ENCODE measurements at regions not wholly inside any gene's neighbourhood (a gene's known extent, or its start where the extent isn't known, plus 50 kb on each side); places are given as distances from the start of the nearest gene placed in this dataset.
"Not testable (repeated sequence)": the region's sequence is repeated elsewhere in the genome, so short reads cannot be mapped to it uniquely, and the experiment has no call there.

DNA sequence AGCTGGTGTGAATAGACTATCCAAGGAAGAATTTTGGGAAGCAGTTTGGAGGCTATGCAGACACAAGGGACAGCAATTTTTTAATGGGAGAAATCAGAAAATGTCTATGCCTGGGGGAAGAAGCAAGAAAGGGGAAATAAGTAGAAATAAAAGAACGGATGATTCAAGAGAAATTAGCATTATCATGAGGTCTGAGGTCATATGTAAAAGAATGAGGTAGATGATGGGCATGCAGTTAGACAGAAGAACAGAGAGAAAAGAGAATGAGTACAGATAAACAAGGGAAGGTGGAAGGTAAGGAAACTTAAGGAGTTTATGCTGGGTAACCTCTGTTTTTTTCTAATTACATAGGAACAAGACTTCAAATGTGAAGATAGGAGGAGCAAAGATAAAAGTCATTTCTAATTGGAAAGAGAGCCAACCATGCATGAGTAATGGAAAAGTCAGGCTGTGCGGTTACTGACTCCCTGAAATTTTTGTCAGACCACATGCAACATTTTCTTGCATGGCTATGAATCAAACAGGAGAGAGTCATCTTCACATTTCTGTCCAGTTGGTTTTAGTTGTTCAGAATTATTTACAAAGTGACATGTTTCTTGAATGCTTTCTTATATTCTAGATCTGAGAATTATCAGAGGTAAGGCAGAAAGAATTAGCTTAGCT is 101.0 kb upstream of the PIK3R1 start:
- FAIRE-seq = no peak

DNA sequence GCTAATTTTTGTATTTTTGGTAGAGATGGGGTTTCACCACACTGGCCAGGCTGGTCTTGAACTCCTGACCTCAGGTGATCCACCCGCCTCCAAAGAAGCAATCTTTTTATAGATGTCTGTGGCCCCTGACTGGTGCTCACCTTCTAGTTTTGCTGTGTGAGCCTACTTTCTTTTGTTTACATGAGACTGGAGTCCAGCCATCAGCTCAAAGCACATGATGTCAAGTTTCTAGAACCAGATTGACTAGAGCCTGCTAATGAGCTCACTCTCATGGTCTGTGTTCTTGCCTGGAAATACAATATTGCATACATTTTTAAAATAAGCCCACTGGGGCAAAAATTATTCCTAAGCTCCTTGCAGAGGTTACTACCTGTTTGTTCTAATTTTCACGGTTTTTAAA is 102.9 kb upstream of the PIK3R1 start:
- FAIRE-seq = no peak

DNA sequence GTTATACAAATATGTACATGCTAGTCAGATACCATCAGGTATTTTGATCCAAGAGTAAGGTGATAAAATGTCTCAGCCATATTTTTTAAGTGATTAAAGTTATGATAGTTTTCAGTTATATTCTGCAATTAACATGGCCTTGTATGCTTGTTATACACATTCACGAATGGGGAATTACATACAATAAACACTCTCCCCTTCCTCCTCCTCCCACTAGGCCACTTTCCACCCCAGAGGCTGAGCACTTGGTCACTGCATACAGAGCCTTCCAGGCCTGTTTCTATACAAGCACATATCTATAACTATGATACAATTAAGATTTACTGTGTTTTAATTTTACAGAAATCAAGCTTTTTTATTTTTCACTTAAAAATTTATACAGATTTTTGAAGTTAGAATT is 104.7 kb upstream of the PIK3R1 start:
- FAIRE-seq = no peak

DNA sequence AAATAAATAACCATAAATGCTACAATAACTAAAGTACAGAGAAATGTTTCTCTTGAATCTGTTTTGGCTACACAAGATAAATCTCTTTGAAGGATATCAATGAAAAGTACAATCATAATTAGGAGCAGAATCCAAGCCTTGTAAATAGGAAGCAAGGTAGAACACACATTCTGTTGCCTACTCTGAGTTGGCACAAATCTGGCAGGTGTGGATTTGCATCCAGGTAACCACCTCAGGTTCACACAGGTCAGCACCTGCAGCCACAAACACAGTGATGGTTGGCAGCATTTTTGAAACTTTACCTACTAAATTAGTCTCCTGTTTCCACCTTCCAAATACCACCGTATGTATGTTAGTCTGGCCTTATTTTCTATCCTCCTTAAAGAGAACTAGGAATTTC is 105.3 kb upstream of the PIK3R1 start:
- FAIRE-seq = no peak

DNA sequence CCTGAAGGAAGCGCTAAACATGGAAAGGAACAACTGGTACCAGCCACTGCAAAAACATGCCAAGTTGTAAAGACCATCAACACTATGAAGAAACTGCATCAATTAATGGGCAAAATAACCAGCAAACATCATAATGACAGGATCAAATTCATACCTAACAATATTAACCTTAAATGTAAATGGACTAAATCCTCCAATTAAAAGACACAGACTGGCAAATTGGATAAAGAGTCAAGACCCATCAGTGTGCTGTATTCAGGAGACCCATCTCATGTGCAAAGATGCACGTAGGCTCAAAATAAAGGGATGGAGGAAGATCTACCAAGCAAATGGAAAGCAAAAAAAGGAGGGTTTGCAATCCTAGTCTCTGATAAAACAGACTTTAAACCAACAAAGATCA is 111.3 kb upstream of the PIK3R1 start:
- FAIRE-seq = not testable (repeated sequence)

DNA sequence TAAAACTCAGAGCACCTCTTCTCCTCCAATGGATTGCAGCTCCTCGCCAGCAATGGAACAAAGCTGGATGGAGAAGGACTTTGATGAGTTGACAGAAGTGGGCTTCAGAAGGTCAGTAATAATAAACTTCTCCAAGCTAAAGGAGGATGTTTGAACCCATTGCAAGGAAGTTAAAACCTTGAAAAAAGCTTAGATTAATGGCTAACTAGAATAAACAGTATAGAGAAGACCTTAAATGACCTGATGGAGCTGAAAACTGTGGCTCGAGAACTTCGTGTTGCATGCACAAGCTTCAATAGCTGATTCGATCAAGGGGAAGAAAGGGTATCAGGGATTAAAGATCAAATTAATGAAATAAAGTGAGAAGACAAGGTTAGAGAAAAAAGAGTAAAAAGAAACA is 112.3 kb upstream of the PIK3R1 start:
- not testable (repeated sequence) for FAIRE-seq

DNA sequence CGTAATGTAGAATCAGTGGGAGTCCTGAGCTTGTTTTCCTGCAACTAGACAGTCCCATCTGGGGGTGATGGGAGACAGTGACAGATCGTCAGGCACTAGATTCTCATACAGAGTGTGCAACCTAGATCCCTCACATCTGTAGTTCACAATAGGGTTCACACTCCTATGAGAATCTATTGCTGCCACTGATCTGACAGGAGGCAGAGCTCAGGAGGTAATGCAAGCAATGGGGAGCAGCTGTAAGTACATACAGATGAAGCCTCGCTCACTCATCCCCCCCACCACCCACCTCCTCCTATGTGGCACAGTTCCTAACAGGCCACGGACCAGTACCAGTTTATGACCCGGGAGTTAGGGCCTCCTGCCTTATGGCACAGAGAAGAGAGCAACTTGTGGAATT is 116.2 kb upstream of the PIK3R1 start:
- no peak for FAIRE-seq

DNA sequence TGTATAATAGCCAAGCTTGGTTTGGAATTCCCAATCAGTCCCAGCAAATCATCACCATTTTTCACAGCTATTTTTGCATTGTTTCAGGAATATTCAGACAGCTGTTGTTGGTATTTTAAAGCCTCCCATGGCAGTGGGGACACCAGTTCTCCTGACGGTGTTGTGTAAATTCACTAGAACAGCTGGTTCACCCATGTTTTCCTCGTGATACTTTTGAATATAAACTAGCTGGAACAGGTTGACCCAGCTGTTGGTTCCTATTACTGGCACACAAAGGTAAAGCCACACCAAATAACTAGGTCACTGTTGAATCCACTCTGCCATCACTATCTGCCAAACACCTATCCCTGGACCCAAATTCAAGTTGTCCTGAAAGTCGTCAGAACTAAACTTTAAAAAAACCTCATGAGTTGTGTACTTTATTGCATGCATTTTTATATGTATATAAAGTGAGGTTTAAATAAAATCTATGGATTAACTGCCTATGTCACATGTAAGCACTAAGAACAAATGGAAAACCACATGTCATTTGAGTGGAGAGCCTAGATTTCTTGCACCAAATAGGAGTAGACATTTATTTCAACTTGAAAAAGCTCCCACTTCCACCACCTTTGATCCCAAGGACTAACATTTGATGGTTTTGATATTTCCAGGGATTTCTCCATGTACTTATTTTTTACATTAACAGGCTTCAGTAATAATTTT is 121.9 kb upstream of the PIK3R1 start:
- FAIRE-seq = no peak

DNA sequence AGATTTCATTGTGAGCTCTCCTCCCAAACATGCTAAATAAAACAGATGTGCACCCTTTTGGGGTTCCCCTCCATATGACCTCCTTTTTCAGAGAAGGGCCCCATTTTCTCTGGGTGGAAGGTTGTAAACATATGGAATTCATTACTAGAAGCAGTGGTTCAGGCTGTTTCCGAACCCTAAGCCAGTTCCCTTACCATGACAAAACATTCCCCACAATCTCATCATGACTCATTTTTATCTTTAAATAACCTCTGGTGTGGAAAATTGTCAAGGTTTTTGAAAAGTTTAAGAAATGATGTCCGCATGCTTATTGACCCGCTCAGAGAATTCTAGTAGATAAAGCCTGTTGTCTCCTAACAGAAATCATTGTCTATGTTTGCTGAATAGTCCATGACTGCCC is 127.3 kb upstream of the PIK3R1 start:
- FAIRE-seq = no peak

DNA sequence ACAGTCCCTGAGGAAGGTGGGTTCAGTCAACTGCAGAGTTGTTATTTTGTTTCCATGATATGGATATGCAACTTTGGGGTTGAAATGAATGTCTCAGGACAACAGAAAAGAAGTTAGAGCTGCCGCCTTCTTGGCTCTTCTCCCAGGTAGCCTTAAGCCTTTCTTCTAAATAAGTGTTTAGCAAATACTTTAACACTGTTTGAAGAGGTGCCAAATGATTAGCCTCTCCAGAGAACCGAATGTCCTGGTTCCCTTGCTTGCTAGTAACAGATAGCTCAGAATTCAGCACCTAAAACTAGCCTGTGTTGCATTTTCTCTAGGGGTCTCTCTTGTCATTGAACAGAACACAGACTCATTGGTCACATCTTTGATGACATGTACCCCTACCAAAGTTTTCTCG is 127.7 kb upstream of the PIK3R1 start:
- FAIRE-seq = no peak

DNA sequence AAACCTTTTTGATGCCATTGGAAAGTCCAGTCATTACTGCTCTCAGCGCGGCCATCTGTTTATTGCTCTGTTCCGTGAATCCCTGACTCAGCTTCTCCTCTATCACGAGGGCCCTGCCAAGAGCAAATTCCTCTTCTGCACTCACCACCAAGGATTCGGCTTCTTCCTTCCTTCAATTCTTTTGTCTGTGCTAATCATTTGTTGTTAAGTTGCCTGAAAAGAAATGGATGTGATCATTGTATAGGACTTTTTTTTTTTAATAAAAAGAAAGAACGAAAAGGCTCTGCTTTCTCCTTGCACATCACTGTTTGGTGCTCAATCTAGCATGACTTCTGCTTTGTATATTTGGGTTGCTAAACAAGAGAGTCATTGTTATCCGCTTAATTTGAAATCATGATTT is 128.7 kb upstream of the PIK3R1 start:
- no peak for FAIRE-seq

DNA sequence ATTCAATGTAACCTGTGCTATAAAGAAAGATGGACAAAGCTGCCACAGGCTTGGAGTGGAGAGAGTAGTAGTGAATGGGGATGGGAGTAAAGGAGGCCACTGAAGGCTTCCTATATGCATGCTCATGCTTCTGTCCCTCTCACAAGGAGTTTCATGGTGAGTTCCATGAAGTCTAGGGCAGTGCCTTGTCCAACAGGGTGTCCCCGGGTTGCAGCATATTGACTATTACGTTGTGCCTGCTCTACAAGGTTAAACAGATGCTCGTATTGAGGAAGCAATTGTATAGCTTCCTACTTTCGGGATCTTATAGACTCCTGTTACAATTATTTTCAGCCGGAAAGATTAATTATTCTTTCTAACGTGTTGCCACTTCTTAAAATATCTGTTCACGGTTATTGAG is 129.1 kb upstream of the PIK3R1 start:
- no peak for FAIRE-seq

DNA sequence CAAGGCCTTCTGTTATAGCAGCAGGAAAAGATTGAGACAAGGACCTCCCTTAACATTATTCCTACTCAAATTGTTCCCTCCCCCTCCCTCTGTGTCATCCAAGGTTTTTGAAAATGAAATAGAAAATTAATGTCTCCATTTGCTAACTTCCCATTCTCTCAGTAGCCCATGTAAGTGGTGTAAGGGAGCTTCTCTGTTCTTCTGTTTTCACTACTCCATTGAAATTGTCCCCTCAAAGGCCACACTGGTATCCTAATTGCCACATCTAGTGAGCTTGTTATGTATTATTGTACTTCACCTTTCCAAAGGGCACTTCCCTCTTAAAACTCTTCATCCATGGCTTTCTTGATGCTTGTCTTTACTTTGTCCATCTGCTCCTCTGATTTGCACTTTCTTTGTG is 131.2 kb upstream of the PIK3R1 start:
- FAIRE-seq = no peak

DNA sequence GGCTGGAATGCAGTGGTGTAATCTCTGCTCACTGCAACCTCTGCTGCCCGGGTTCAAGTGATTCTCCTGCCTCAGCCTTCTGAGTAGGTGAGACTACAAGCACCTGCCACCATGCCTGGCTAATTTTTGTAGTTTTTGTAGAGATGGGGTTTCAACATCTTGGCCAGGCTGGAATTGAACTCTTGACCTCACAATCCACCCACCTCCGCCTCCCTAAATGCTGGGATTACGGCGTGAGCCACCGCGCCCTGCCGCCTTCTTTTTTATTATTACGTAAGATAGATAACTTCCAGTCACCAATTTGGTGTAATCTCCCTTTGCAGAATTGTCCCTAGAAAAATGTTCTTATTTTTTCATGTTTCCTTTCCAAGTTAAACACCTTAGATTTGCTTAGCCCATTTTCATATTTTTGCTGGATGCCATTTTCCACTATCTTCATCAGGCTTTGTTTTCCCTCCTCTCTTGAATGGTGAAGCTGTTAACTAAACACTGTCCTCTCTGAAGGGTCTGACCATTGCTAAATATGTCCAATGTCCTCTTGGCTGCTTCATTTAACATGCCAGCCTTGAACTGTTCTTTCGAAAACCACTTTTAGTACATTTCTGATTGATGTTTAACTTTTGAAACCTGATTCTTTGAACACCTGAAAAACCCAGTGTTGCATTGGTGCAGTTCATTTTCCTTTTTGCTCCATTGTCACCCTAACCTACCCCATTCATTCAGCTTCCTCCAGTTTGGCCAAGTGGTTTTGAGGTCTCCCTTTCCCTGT is 135.1 kb upstream of the PIK3R1 start:
- no peak for FAIRE-seq

DNA sequence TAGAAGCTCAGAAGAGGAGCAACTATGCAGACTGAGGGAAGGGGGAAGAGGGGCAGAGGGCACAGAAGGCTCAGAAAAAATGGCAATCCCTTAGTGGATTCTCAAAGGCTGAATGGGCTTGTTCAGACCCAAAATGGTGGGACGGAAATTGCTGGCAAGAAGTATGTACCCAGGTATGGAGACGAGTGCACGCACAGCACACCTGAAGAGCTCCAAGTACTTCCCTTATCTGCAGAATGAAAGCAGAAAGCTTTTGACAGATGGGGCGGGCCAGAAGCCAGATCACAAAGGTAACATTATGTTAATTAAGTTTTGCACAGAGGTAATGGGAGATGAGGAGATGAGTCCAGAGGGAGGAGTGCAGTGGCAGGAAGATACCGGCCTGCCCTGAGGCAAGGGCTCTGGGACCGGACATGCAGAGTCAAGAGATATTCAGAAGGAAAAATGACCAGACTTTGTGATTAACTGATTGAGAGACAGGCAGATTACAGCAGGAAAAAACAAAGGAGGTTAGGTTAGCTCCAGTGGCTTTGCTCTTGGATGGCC is 138.1 kb upstream of the PIK3R1 start:
- FAIRE-seq = no peak

DNA sequence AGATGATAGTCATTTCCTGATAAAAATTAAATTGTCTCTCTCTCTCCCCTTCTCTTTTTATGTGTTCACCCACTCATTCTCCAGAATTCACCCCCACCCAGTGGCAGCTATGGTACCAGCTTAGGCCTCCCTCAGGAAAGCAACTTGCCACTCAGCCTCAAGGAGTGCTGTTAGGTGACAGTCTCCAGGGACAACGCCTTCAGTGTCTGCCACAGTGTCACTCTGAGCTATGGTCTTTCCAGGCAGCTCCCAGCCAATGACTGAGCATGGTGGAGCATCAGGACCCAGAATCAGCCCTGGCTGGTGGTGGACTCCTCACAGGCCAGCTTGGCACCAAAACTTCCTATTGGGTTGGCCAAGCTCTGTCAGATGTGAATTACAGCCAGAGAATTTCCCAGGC is 140.9 kb upstream of the PIK3R1 start:
- no peak for FAIRE-seq

DNA sequence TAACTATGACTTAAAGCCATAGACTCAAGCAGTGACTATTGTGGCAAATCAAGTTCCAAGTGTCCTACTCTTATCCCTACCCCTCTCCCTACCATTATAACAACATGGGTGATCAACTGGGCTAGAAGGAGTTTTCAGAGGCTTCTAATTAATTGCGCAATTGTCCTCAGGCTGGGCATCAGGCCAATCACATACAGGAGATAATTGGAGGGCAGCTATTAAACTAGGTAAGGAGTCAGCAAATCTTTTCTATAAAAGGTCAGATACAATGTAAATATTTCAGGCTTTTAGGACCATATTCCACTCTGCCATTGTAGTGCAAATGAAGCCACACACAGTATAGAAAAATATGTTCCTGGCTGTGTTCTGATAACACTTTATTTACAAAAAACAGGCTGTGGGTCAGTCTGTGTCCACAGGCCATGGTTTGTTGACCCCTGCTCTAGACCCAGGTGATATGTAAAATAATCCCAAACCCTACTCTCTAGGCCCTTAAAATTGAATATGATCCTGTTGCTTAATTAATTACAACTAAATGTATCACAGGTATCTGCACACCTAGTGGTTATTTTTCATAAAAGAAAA is 141.4 kb upstream of the PIK3R1 start:
- FAIRE-seq = no peak

DNA sequence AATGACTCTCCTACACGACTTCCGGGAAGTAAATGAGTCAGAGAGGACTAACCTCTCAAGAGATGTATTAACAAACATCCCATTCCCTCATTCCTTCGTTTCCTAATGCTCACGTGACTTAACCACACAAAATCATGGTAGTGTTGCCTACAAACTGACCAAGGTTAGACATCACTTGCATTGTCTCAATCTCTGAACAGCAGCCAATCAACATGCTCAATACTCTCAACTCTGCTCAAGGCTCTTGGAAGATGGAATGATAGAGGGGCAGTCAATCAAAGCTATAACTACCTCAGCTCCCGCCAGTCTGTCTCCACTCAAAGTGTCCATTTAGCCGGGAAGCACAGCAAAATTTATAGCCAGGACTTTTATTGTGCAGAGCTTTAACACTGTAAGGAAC is 143.8 kb upstream of the PIK3R1 start:
- no peak for FAIRE-seq

DNA sequence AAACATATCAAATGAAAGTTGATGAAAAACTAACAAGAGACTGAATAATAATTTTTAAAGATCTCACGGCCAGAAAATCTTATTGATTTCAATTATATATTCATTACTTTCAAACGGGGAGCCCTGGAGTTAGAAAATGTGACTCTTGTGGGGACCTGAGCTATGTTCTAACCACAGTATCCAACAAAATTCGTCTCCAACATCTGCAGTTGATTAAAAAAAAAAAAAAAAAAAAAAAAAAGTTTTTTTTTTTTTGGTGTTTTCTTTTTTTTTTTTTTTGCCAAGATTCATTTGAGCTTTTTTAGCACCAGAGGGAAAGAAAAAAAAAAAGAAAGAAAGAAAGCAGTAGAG is 144.3 kb upstream of the PIK3R1 start:
- FAIRE-seq = no peak

DNA sequence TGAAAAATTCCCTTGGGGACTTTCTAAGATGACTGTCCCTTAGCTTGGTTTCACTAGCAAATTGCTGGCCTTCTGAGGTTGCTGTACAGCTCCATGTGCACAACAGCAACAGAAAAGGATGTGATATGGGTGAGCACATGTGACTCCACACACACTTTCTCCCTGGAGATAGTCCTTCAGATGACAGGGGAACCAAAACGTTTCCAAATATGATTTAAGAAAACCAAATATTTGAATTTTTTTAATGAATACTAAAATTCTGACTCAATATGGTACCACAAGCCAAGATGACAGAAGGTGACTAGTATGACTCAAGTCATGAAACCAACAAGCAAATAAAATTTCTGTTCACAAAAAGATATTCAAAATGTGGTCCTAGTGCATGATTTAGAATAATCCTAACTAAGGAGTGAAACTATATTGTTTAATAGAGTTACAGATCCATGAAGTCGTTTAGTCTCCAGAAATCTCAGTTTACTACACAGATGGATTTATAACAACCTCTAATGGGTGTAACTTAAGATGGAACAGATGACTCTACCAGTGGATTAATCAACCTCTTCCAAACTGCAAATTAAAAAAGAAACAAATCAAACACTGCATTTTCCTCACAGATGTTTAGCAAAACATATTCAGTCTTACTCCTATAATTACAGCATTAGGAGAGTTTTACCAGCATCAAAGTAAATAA is 144.8 kb upstream of the PIK3R1 start:
- no peak for FAIRE-seq

DNA sequence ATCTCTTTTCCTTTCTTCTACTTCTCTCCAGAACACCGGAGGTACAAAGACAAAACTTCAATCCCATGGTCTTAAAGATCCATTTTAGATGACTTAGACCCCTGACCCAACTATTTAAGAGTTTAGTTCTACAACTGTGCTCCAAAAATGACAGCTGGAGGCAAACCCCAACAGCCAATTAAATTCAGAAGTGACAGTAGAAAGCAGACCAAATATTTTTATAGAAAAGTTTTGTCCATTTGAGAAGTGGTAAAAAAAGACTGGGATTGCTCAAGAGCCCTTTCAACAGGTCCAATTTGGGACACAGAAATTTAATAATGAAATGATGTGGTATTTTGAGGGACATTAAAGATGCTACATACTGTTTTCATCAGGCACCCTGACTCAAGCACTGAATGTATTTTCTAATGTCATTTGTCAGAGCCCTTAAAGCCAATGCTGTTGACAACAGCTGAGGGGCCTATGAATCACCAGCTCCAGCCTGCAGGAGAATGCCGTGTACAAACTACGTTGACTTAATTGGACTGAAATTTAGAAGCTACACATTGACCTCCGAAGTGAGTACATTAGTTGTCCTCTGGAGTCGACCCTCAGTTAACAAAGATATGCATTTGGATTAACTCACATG is 147.5 kb upstream of the PIK3R1 start:
- FAIRE-seq = no peak

DNA sequence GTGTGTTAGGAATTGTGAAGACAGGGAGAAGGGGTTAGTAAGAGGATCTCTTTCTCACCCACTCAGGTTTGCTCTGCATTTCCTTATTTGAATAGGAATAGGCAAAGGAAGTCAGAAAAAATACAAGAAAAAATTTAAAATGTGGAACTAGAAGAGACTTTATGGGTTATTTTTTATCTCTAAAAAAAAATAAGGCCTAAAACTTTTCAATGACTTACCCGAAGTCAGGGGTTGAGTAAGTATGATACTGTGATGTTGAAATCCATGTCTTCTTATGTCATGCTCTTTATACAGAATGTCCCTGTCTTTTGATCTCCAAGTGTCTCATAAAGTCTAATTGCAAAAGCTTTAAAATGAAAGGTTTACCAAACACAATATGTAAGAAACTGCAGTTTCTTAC is 148.3 kb upstream of the PIK3R1 start:
- FAIRE-seq = no peak

Measured in colon (tissue), 2 donors.